ENCODE measurements at regions not wholly inside any gene's neighbourhood (a gene's known extent, or its start where the extent isn't known, plus 50 kb on each side); places are given as distances from the start of the nearest gene placed in this dataset.

- TF ChIP-seq CTCF (IDR thresholded peaks at IDR 0.05 in 8 of 11, conservative IDR thresholded peaks at IDR 0.05 in 3 of 11) (no peak), POLR2A (IDR thresholded peaks at IDR 0.05) (no peak), POLR2AphosphoS5 (IDR thresholded peaks at IDR 0.05) (no peak)
Observed at GRCh38 chr6:12557765-12558164, 158.8 kb upstream of the PHACTR1 start.

All from spleen (tissue), 7 donors.